HG02938 (cell line): ENCODE measurements at regions not wholly inside any gene's neighbourhood (a gene's known extent, or its start where the extent isn't known, plus 50 kb on each side); places are given as distances from the start of the nearest gene placed in this dataset.
"Not testable (repeated sequence)": the region's sequence is repeated elsewhere in the genome, so short reads cannot be mapped to it uniquely, and the experiment has no call there.

Experiments used
- ATAC-seq: cut with Tn5 transposase; IDR thresholded peaks from one replicate; pipeline ENCODE4 v1.9.1; 2021; ENCODE audit warnings: mild to moderate bottlenecking, moderate library complexity; ENCODE audit not compliant: unreplicated experiment

GRCh38 chr7:106583706-106584690 lies 77.0 kb downstream of the CCDC71L start:
- ATAC-seq, result no peak

GRCh38 chr7:106583100-106583499 lies 77.9 kb downstream of the CCDC71L start:
- ATAC-seq, result no peak

DNA sequence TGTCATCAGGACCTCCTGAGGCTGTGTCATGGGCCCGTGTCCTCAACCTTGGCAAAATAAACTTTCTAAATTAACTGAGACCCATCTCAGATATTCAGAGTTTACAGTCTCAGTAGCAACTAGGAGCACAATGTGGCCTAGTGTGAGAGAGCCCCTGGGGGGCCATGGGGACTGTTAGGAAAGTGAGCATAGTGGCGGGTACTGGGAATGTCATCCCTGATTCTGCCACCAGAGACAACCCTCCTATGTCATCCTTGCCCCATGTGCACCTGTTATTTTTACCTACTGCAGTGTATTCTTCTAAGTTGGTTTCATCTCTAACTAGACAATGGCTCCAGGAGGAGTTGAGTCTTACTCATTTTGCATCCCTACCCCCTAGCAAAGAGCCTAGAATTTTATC lies 78.6 kb downstream of the CCDC71L start:
- ATAC-seq, result no peak

DNA sequence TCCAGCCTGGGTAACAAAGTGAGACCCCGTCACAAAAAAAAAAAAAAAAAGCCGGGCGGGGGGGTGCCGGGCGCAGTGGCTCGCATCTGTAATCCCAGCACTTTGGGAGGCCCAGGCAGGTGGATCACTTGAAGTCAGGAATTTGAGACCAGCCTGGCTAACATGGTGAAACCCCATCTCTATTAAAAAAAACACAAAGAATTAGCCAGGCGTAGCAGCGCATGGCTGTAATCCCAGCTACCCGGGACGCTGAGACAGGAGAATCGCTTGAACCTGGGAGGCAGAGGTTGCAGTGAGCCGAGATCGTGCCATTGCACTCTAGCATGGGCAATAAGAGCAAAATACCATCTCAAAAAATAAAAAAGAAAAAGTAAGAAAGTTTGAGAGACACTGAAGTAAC lies 81.9 kb downstream of the CCDC71L start:
- not testable (repeated sequence) for ATAC-seq

DNA sequence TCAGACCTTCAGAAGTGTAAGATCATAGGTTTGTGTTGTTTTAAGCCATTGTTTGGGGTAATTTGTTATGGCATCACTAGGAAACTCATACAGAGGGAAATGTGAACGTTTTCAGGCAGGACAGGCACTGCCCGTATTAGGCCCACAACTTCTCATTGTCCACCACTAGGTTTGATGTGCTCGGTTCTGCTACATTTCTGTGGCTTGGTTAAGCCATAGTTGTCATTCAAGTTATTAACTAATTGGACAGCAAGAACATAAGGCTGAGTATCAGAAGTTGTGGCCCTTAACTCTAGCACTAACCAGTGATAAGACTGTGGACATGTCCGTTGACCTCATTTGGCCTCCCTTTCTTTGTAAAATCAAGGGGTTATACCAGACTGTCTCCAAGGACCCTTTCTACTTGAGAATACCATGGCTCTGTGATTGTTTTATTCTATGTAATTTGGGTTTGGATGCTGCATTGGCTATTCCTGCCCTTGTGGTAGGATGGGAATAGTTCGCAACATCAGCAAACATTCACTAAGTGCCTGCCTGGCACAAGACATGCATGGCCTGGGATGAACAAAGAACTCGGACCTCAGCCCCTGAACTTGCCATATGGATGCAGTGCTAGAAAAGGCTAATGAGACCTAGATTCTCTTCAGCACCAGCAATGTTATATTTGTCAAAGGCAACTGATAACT lies 85.7 kb downstream of the CCDC71L start:
- ATAC-seq, result no peak

- ATAC-seq, result no peak
These were observed 87.2 kb downstream of the CCDC71L start for GRCh38 chr7:106573738-106574137.

DNA sequence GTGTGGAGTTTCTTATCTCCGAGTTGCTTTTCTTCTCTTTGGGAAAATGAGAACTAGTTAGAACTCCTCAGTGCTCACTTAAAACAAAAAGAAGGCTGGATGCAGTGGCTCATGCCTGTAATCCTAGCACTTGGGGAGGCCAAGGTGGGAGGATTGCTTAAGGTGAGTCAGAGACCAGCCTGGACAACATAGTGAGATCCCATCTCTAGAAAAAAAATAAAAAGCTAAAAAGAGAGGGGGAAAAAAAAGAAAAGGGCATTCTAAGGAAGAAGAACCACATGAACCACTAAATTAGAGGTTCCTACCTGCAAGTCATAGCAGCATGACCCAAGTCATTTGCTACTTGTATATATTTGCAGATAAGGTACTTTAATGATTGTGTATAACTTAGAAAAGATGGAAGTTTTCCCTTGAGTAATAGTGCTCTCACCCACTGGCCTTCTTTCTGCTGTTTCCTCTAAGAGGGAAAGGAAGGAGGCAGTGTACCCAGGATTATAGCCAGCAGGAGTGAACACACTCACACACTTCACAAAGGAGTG lies 87.8 kb downstream of the CCDC71L start:
- no peak for ATAC-seq

DNA sequence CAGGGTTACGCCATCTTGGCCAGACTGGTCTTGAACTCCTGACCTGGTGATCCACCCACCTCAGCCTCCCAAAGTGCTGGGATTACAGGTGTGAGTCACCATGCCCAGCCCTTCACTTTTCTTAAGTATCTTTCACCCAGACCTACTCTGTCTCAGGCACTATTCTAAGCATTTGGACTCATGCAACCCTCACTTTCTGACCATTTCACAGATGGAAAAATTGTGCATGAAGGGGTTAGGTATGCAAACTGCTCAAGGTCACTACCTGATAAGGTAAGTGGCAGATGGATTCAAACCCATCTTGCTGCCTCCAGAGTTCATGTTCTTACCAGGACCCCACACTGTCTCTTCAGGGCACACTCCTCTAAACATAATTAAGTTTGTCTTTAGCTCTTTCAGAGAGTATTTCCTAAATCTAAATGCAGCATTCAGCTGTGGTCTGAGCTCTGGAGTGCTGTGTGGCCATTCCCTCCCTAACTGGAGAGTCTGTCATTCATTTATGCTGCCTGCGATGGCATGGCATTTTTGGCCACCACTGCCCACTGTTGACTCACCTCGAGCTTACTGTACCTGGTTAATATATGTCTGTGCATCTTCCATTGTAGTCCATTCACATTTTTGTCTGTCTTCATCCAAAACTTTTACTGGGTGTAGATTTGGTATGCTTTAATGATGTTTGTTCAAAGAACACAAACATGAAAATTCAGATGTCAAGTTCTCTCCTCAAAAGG lies 88.4 kb downstream of the CCDC71L start:
- ATAC-seq, result no peak

GRCh38 chr7:106571563-106571962 lies 89.4 kb downstream of the CCDC71L start:
- ATAC-seq, result no peak

GRCh38 chr7:106570948-106571418 lies 90.0 kb downstream of the CCDC71L start:
- ATAC-seq, result no peak

DNA sequence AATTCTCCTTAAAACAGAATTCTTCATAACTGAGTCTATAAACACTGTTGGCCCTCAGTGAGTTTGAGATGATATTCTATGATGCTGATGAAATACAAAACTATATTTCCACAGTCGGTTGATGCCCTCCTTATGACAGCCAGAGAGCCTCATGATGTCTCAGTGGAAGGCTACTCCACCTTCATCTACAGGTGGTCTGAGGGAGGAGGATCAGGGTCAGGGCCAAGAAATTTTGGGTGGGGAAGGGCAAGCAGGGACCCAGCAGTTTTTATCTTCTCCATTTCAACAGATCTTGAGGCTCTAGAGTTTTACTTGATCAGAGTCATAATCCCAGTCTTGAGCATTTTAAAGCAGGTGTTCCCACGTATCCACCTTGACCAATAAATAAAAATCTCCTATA lies 90.8 kb downstream of the CCDC71L start:
- ATAC-seq, result no peak

DNA sequence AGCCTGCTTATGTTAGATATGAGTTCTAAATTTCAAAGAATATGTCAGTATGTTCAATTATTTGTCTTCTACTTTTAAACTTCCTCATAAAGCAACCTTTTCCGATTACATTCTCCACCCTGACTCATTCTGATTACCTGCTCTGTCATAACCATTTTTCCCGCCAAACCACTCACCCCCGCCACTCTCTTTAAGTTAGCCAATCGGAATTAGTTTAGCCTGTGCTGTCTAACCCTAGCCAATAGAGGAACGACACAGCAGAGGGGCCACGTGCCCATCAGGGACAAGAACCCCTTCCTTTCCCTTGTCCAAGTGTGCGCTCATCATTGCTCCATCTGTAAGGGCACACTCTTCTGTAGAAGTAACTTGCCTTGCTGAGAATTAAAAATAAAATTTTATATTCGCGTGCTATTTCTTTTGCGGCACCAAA lies 91.4 kb downstream of the CCDC71L start:
- ATAC-seq, result no peak

GRCh38 chr7:106568680-106569499 lies 92.1 kb downstream of the CCDC71L start:
- no peak for ATAC-seq

DNA sequence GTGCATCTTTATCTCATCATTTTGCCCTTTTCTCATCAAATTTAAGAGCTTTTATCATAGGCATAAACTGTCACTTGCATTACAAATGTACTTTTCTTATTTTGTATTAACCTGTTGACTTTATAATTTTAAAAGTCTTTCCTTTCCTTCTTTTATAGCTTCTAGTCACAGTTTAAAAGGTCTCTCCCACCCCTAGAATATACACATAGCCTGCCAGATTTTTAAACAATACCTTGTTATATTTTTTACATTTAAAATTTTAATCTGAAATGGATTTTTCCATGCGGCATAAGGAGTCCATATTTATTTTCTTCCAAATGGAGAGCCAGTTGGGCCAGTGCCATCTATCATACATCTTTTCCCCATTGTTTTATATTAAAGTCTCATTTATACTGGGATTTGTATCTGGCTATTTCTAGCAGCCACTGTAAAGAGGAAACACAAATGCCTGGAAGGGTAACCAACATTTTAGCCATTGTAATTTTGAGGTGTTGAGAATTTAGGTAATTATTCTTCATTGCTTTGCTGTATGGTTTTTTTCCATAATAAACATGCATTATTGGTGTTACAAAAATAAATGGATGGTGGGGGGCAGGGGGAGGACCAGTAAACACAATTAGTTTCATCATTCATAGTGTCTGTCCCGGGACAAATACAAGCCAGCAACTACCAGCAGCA lies 92.8 kb downstream of the CCDC71L start:
- no peak for ATAC-seq

GRCh38 chr7:106567204-106568001 lies 93.6 kb downstream of the CCDC71L start:
- ATAC-seq, result not testable (repeated sequence)

- ATAC-seq, result no peak
These were observed 94.3 kb downstream of the CCDC71L start for GRCh38 chr7:106566672-106567071.

DNA sequence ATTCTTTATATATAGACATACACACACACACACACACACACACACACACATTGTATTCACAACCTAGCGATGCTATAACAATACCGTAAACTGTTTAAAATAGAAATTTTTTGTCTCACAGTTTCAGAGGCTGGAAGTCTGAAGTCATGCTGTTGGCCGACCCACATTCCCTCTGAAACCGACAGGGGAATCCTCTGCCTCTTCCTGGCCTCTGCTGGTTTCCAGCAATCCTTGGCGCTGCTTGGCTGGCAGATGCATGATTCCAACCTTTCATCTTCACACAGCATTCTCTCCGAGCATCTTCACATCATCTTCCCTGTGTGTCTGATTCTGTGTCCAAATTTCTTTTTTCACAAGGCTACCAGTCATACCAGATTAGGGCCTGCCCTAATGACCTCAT lies 94.8 kb downstream of the CCDC71L start:
- ATAC-seq, result no peak

GRCh38 chr7:106565428-106565827 lies 95.5 kb downstream of the CCDC71L start:
- no peak for ATAC-seq
